CD4-positive, alpha-beta T cell treated with Interleukin-6 for 4 hours (primary cell): ENCODE measurements at regions not wholly inside any gene's neighbourhood (a gene's known extent, or its start where the extent isn't known, plus 50 kb on each side); places are given as distances from the start of the nearest gene placed in this dataset.

Experiments used
- DNase-seq: peaks from one replicate; pipeline ENCODE4 v3.0.0-alpha.2; 2020; ENCODE audit warnings: mixed read lengths

DNA sequence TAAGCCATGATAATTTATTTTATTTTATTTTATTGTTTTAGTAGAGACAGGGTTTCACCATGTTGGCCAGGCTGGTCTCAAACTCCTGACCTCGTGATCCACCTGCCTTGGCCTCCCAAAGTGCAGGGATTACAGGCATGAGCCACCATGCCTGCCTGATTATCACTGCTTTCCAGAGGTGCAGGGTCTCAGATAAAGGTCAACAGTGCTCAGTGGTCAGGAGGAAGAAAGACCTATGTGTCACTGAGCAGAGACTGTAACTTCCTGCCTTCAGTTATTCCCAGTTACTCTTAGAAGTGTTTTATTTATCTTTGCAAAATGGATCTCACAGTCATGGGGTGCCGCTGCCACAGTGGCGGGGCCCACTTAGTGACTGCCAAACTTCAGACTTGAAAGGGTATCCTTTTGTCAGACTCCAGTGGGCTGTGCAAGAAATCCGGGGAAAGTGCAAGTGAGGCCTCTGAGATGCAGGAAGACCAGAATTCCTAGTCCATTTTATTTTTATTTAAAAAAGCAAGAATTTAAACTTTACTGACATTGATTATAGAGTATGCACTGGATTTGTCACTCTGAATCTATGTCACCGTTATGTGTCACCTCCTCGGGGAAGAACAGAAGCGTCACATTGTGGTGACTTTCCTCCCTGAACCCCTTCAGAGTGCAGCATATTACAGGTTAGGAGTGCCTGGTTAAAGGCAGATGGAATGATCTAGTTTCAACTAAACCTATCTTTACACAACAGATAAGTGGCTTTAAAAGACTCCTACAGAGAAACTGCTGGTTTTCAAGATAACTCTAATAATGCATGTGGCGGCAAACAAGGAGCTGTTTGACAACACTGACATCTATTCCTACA, 59.1 kb upstream of the BICD1 start:
- no peak for DNase-seq

- no peak for DNase-seq
These were observed 57.9 kb upstream of the BICD1 start for GRCh38 chr12:32048791-32049190.

DNA sequence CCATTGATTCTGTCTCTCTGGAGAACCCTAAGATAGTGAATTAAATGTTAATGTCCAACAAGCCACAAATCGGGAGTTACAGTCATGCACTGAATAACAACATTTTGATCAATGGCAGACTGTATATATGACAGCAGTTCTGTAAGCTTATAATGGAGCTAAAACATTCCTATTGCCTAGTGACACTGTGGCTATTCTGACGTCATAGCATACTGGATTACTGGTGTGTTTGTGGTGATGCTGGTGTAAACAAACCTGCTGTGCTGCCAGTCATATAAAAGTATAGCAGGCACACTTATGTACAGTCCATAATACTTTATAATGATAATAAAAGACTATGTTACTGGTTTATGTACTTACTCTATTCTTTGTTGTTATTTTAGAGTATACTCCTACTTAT, 56.7 kb upstream of the BICD1 start:
- DNase-seq = no peak

DNA sequence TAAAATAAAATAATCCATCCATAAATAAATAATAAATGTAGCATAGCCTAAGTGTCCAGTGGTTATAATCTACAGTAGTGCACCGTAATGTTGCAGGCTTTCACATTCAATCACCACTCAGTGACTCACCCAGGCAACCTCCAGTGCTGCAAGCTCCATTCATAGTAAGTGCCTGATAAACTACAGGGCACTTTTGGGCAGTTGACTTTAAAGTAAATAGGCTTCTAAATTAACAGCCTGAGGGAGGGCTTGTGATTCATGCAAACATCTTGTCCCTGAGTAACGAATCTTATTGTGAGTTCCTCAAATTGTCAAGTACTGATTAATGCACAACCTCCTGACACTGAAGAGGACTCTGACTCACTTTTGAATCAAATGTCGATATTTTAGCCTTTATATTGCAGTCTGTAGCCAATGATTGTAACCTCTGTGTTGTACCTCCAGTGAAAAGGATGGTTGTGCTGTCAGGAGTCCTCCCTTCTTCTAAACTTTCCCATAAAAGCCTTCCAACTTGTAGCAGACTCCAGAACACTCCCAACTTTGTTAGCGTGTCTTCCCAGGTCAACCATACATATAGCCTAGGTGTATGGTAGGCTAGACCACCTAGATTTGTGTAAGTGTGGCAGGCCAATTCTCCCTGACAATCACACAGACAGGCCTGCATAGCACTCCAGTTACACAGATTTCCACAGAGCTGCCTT, 55.0 kb upstream of the BICD1 start:
- DNase-seq = no peak

DNA sequence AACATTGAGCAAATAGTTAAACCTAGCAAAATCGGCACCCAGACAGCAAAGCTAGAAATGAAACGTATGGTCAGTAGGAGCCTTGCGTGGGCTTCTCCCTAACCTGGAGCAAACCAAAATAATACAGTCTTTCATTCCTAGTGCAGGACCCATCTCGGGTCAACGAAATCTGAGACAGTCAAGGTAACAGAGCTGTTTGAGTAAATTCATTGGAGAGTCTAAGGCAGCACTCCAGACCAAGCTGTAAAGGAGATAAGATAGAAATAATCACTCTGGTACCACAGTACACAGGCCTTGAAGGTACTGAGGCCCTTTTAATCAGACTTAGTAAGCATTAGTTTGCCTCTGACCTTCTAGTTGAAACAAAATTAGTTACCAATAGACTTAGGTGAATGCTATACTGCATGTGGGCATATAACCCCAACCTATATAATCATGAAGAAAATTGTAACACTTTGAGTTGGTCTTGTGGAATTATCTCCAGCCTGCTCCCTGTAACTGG, 54.4 kb upstream of the BICD1 start:
- DNase-seq = no peak

DNA sequence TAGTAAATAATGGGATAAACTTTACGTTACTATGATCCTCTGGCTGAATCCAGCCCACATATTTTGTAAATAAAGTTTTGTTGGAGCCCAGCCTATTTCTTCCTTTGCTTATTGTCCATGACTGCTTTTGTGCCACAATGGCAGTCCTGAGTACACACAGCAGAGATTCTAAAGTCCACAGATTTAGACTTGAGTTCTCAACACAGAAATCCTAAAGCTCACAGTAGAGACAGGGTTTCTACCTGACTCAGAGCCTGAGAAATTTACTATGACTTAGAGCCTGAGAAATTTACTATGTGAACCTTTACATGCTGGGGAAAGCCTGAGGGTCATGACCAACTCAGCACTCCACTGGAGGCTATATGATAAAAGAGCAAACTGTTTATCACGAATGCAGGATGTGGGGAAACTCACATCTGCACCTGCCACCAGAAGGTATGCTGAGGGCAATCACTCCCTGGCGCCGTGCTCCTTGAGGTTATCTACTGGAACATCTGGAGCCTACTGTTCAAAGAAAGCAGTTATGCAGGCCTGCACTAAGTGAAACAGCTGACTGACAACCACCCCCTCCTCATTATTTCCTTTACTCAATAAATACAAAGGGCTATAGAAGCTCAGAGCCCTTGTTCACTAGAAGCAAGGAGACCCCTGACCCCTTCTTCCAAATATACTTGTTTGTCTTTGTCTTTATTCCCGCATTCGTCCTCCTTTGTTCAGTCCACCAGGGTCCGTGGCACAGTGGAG, 52.6 kb upstream of the BICD1 start:
- peak; percentile 2 for DNase-seq
